ENCODE measurements at regions not wholly inside any gene's neighbourhood (a gene's known extent, or its start where the extent isn't known, plus 50 kb on each side); places are given as distances from the start of the nearest gene placed in this dataset.
"Not testable (repeated sequence)": the region's sequence is repeated elsewhere in the genome, so short reads cannot be mapped to it uniquely, and the experiment has no call there.

DNA sequence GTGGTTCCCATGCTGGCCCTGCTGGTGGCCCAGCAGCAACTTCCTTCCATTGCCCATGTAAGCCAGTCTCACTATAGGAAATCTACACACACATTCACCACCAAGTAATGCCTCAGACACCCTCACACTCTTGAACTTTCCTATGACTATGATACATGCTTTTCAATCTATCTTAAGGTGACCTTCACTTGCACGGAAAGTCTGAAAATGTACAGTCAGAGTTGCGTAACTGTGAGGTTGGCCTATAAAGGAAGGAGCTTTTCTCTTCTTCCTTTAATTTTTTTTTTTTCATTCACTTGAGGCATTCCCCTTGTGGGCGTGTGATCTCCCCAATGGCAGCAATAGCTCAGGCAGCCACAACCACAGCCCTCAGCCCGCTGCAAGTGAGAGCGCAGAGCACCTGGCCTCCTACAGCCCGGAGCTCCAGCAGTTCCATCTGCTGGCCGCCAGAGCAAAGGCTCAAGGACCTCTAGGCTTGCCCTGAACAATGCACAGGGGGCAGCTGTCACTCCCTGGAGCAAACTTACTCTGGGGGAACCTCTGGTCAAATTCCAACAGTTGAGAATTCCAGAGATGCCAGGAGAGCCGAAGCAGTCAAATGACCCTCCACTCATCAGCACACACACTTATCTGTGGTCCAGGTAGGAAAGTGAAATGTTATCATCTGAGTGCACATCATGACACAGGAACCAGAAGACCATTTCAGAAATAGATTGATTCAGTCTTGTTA, 123.1 kb upstream of the ADO start:
- Mint-ChIP-seq H3K9me3 (peaks cover 6% of the 10 kb centered on the region), H3K27ac (no peak overlapping the region), H3K4me3 (no peak overlapping the region), H3K27me3 (no peaks in the 10 kb centered on the region), H3K4me1 (peaks cover 15% of the 10 kb centered on the region), H3K36me3 (ENCODE audit: low read depth) (no peaks in the 10 kb centered on the region)
- peak; percentile 60 for DNase-seq
- CTCF ChIA-PET: interaction anchor here (1.1 to 1.7 kb wide), 5 partner anchors 10 to 71 kb away, joined by 3 to 6 read pairs (median 3); no protein-coding TSS in a partner anchor
- POLR2A ChIA-PET: interaction anchor here (0.7 to 1.6 kb wide), 3 partner anchors 34 to 123 kb away, joined by 3 to 5 read pairs (median 3); partner anchors contain the start of gene ADO

DNA sequence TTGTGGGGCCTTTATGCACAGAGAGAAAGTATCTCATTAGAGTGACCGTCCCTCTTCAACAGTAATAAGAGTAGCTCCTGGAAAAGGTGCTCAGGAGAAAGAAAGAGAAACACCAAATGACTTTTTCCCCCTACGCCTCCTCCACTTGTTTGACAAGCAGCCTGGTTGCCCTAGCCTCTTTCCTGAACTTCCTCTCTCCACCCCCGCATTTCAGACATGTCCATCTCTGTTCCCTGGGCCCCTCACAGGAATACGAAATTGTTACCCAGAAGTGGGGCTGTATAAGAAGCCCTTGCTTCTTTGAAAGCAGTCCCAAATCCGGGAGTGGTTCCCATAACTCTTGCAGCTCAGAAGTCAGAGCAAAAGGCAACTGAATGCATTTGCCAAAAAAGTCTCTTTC, 119.6 kb upstream of the ADO start:
- Mint-ChIP-seq H3K9me3 (peaks cover 13% of the 10 kb centered on the region), H3K4me1 (peaks cover 26% of the 10 kb centered on the region), H3K27ac (no peak overlapping the region), H3K4me3 (no peak overlapping the region), H3K27me3 (no peaks in the 10 kb centered on the region), H3K36me3 (ENCODE audit: low read depth) (no peaks in the 10 kb centered on the region)
- ChIA-PET CTCF (no interaction called here), POLR2A (no interaction called here)
- no peak for DNase-seq

DNA sequence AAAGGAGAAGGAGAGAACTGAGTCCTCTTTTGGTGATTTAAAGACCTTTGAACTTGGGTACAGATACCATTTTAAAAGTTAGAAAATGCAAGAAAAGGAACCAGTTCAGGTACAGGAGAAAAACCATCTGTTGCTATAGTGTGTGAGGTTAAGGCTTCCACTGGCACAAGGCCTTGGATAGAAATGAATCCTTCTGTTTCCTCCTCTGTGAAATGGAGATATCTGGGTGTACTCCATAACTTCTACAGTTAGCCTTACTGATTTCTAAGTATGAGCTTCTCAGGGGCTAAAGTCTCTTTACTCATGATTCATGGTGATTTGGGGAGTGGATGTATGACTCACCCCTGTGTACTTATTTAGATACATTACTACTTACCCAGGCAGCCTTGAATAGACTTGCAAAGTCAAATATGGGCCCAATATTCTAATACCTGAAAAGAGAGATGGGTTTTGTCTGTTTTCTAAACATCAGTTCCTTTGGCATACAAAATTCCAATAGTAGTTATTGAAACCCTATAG, 117.2 kb upstream of the ADO start:
- peaks cover 27% of the 10 kb centered on the region for H3K4me1 Mint-ChIP-seq
- H3K36me3 Mint-ChIP-seq (ENCODE audit: low read depth): no peaks in the 10 kb centered on the region
- POLR2A ChIA-PET: no interaction called here
- H3K9me3 Mint-ChIP-seq: peaks cover 10% of the 10 kb centered on the region
- no peak overlapping the region for H3K27ac Mint-ChIP-seq
- DNase-seq: no peak
- H3K27me3 Mint-ChIP-seq: no peaks in the 10 kb centered on the region
- CTCF ChIA-PET: no interaction called here
- H3K4me3 Mint-ChIP-seq: no peak overlapping the region

DNA sequence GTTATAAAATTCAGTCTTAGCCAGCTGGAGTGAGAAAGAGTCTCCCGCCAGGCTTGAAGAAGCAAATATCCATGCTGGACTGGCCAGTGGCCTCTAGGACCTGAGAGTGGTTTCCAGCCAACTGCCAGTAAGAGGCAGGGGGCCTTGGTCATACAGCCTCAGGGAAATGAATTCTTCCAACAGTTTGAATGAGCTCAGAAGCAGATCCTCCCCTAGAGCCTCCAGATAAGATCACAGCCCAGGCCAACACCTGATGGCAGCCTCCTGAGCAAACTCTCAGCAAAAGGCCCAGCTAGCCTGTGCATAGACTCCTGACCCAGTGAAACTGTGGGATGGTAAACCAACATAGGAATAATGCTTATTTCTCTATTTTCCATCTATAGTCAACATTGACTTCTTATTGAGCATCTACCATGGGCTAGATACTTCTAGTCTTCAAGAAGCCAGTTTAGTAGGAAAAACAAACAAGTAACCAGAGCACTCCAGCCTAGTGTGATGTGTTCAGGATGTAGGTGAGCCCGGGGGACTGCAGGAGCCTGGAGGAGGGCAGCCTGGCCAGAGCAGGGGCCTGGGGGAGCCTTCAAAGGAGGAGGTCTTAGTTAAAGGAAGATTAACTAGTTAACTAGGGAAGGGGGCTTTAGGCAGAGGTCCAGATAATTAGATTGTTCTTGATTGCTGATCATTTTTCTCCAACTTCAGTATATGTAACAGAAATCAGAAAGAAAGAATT, 115.4 kb upstream of the ADO start:
- Mint-ChIP-seq H3K4me3 (no peak overlapping the region), H3K27me3 (no peaks in the 10 kb centered on the region), H3K4me1 (peaks cover 27% of the 10 kb centered on the region), H3K9me3 (peaks cover 10% of the 10 kb centered on the region), H3K27ac (no peak overlapping the region), H3K36me3 (ENCODE audit: low read depth) (no peaks in the 10 kb centered on the region)
- DNase-seq: no peak
- POLR2A ChIA-PET: no interaction called here
- CTCF ChIA-PET: interaction anchor here (0.7 kb wide), 1 partner anchor 528 kb away, joined by 3 read pairs; no protein-coding TSS in a partner anchor

GRCh38 chr10:62689712-62690111, 114.8 kb upstream of the ADO start:
- CTCF ChIA-PET: interaction anchor here (0.7 kb wide), 1 partner anchor 527 kb away, joined by 3 read pairs; no protein-coding TSS in a partner anchor
- POLR2A ChIA-PET: no interaction called here
- no peak for DNase-seq
- H3K27me3 Mint-ChIP-seq: no peaks in the 10 kb centered on the region
- peaks cover 10% of the 10 kb centered on the region for H3K9me3 Mint-ChIP-seq
- H3K36me3 Mint-ChIP-seq (ENCODE audit: low read depth): no peaks in the 10 kb centered on the region
- H3K4me1 Mint-ChIP-seq: peaks cover 29% of the 10 kb centered on the region
- H3K4me3 Mint-ChIP-seq: no peak overlapping the region
- H3K27ac Mint-ChIP-seq: no peak overlapping the region

DNA sequence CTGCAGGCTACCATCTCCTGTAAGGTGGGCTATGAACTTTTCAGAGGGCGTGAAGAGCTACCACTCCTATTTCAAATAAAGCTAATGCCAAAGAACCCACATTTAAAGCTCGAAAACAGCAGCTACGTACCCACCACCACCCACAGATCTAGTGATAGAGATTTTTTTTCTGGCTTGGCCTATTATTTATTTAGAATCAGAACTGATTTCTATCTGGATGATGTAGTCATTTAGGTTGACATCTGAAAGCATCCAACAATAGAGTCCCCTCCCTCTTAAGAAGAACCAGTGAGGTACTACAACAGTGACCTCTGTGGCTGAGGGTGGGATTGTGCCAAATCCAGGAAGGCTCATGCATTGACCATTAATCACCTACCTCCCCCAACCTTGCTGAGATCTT, 113.8 kb upstream of the ADO start:
- peaks cover 12% of the 10 kb centered on the region for H3K9me3 Mint-ChIP-seq
- H3K27ac Mint-ChIP-seq: no peak overlapping the region
- POLR2A ChIA-PET: no interaction called here

GRCh38 chr10:62691336-62691735, 113.2 kb upstream of the ADO start:
- no peak for DNase-seq
- Mint-ChIP-seq H3K4me3 (peak overlapping the region; percentile 60), H3K4me1 (peaks cover 32% of the 10 kb centered on the region), H3K36me3 (ENCODE audit: low read depth) (no peaks in the 10 kb centered on the region), H3K27ac (peak overlapping the region; percentile 56), H3K27me3 (no peaks in the 10 kb centered on the region), H3K9me3 (peaks cover 8% of the 10 kb centered on the region)
- ChIA-PET CTCF (interaction anchor here (1.8 kb wide), 1 partner anchor 10 kb away, joined by 4 read pairs; no protein-coding TSS in a partner anchor), POLR2A (no interaction called here)

More for the DNA sequence above, 113.8 kb upstream of the ADO start:
- Mint-ChIP-seq H3K27me3 (no peaks in the 10 kb centered on the region), H3K4me1 (peaks cover 32% of the 10 kb centered on the region), H3K36me3 (ENCODE audit: low read depth) (no peaks in the 10 kb centered on the region), H3K4me3 (peak overlapping the region; percentile 20)
- CTCF ChIA-PET: interaction anchor here (1.8 kb wide), 1 partner anchor 10 kb away, joined by 4 read pairs; no protein-coding TSS in a partner anchor
- no peak for DNase-seq

- ChIA-PET POLR2A (interaction anchor here (0.7 kb wide), 1 partner anchor 8 kb away, joined by 3 read pairs; no protein-coding TSS in a partner anchor), CTCF (interaction anchor here (1.8 kb wide), 1 partner anchor 11 kb away, joined by 4 read pairs; no protein-coding TSS in a partner anchor)
- peaks cover 32% of the 10 kb centered on the region for H3K4me1 Mint-ChIP-seq
- H3K36me3 Mint-ChIP-seq (ENCODE audit: low read depth): no peaks in the 10 kb centered on the region
- peaks cover 6% of the 10 kb centered on the region for H3K9me3 Mint-ChIP-seq
- no peaks in the 10 kb centered on the region for H3K27me3 Mint-ChIP-seq
- no peak overlapping the region for H3K4me3 Mint-ChIP-seq
- no peak for DNase-seq
- H3K27ac Mint-ChIP-seq: no peak overlapping the region
Observed at GRCh38 chr10:62692085-62692484, 112.4 kb upstream of the ADO start.

DNA sequence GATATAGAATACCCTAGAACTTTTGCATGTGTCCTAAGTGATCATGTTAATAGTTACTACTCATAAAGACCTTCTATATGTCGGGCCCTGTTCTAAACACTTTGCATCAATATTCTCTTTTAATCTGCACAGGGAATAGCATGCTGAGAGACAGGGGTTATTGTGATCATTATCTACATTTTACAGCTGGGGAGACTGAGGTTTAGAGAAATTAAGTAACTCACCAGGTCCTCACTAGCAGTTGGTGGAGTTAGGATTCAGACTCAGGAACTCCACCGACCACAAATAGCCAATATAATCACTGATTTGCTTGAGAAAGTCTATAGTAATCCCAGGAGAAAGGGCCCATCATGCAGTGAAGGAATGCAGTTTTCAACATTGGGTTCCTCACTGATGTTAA, 111.2 kb upstream of the ADO start:
- H3K4me3 Mint-ChIP-seq: no peak overlapping the region
- DNase-seq: no peak
- no peaks in the 10 kb centered on the region for H3K36me3 Mint-ChIP-seq (ENCODE audit: low read depth)
- peaks cover 32% of the 10 kb centered on the region for H3K4me1 Mint-ChIP-seq
- H3K27ac Mint-ChIP-seq: no peak overlapping the region
- no peaks in the 10 kb centered on the region for H3K27me3 Mint-ChIP-seq
- CTCF ChIA-PET: no interaction called here
- POLR2A ChIA-PET: no interaction called here
- H3K9me3 Mint-ChIP-seq: peaks cover 3% of the 10 kb centered on the region

- Mint-ChIP-seq H3K27ac (no peak overlapping the region), H3K4me3 (no peak overlapping the region), H3K27me3 (no peaks in the 10 kb centered on the region), H3K9me3 (peaks cover 15% of the 10 kb centered on the region), H3K4me1 (peaks cover 24% of the 10 kb centered on the region), H3K36me3 (ENCODE audit: low read depth) (peaks cover 7% of the 10 kb centered on the region)
- no peak for DNase-seq
- CTCF ChIA-PET: no interaction called here
- POLR2A ChIA-PET: no interaction called here
Observed at GRCh38 chr10:62694537-62695126, 109.9 kb upstream of the ADO start.

GRCh38 chr10:62696798-62697197, 107.7 kb upstream of the ADO start:
- peaks cover 25% of the 10 kb centered on the region for H3K9me3 Mint-ChIP-seq
- no peak overlapping the region for H3K4me3 Mint-ChIP-seq
- no peak for DNase-seq
- ChIA-PET POLR2A (no interaction called here), CTCF (no interaction called here)
- H3K4me1 Mint-ChIP-seq: peaks cover 5% of the 10 kb centered on the region
- H3K27ac Mint-ChIP-seq: no peak overlapping the region
- H3K36me3 Mint-ChIP-seq (ENCODE audit: low read depth): peaks cover 7% of the 10 kb centered on the region
- H3K27me3 Mint-ChIP-seq: no peaks in the 10 kb centered on the region

- peaks cover 5% of the 10 kb centered on the region for H3K4me1 Mint-ChIP-seq
- DNase-seq: no peak
- H3K27me3 Mint-ChIP-seq: no peaks in the 10 kb centered on the region
- H3K4me3 Mint-ChIP-seq: no peak overlapping the region
- ChIA-PET CTCF (no interaction called here), POLR2A (no interaction called here)
- no peak overlapping the region for H3K27ac Mint-ChIP-seq
- peaks cover 33% of the 10 kb centered on the region for H3K9me3 Mint-ChIP-seq
- peaks cover 9% of the 10 kb centered on the region for H3K36me3 Mint-ChIP-seq (ENCODE audit: low read depth)
Observed at GRCh38 chr10:62699148-62699547, 105.4 kb upstream of the ADO start.

DNA sequence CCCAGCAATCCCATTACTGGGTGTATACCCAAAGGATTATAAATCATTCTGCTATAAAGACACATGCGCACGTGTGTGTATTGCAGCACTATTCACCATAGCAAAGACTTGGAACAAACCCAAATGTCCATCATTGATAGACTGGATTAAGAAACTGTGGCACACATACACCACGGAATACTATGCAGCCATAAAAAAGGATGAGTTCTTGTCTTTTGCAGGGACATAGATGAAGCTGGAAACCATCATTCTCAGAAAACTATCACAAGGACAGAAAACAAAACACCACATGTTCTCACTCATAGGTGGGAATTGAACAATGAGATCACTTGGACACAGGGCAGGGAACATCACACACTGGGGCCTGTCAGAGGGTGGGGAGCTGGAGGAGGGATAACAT, 100.4 kb upstream of the ADO start:
- H3K9me3 Mint-ChIP-seq: peaks cover 25% of the 10 kb centered on the region
- H3K4me1 Mint-ChIP-seq; H3K36me3 Mint-ChIP-seq (ENCODE audit: low read depth); POLR2A ChIA-PET; H3K4me3 Mint-ChIP-seq; DNase-seq; CTCF ChIA-PET; H3K27ac Mint-ChIP-seq; H3K27me3 Mint-ChIP-seq: not testable (repeated sequence)

Measured in activated CD4-positive, alpha-beta memory T cell treated with anti-CD3 and anti-CD28 coated beads, Interleukin-2, amount 10 ng/mL, durations not matched to agents 7 days and 5 days (primary cell).